RPMI7951 (cell line): ENCODE measurements at regions not wholly inside any gene's neighbourhood (a gene's known extent, or its start where the extent isn't known, plus 50 kb on each side); places are given as distances from the start of the nearest gene placed in this dataset.
"Not testable (repeated sequence)": the region's sequence is repeated elsewhere in the genome, so short reads cannot be mapped to it uniquely, and the experiment has no call there.

Source experiments
- DNase-seq: peaks from one replicate; pipeline ENCODE4 v3.0.0-alpha.2; 2012; ENCODE audit warnings: low read depth

DNA sequence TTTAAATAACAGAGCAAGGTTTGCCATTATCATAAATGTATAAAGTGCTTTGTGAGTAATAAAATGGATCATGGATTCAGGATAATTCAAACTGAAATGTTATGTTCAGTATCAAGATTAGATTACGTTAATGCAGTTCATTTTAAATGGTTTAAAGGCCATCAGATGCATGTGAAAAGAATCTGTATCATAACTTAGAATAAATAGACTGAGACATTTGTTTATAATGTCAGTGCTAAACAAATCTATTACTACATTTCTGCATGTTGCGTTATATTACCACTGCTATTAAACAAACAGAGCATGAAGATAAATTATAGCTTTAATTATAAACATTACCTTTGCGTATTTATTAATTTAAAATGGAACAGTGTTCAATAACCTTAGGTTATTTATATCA lies 160.2 kb downstream of the TOX3 start:
- DNase-seq, result no peak

DNA sequence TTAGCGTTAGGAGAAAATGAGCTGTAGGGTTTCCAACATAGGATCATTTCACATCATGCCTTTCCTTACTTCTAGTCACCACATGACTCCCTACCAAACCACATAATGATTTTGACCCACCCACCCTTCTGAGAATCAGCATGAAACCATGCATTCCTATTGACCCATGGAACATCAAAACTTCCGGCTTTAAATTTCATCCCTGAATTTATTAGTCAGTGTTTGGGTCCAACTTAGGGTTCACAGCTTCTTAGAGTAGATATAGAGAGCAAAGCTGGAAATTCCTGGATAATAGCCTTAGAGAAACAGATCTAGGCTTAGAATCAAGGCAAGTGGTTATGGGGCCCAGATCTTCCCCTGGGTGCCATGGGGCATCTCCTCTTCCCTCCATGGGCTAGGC lies 162.6 kb downstream of the TOX3 start:
- no peak for DNase-seq

DNA sequence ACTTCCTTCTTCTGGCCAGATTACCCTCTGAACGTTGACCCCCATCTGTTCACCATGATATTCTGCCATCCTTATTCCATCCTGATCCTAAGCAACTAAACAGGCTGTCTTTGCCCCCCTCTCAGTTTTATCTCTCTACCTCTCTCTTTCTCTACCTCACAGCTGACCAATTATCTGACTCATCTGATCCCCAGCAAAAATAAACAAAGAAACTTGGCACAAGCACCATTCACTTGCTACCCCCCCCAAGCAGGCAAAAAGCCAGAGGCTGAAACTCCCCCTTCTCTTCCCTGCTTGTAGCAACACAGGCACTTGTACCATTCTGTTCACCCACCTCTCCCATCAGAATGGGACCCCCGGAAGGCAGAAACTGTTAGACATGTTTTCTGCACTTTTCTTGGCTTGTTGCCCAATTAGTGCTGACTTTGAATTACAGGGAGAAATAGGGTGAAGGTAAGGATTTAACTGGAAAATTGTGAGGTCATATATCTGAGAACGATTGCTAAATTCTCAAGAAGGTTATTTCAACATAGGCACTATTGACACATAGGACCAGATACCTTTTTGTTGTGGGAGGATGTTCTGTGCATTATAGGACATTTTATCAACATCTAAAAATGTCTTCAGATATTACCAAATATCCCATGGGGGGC lies 163.2 kb downstream of the TOX3 start:
- no peak for DNase-seq

DNA sequence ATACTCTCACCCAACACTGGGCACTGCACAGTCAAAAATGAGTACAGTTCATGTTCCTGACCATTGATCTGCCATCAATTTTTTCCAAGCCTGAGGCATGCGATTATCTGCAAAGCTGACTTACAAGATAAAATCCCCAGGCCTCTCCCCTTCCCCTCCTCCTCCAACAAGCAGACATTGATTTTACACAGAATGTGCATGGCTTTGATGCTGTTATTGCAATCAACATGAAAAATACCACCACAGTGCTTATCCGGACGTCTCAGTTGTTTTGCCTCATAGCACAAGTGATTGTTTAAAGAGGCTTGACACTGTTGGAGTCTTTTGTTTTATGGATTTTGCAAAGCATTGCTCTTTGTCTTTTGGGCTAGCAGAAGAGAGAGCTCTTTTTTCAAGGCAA lies 163.8 kb downstream of the TOX3 start:
- DNase-seq, result no peak

DNA sequence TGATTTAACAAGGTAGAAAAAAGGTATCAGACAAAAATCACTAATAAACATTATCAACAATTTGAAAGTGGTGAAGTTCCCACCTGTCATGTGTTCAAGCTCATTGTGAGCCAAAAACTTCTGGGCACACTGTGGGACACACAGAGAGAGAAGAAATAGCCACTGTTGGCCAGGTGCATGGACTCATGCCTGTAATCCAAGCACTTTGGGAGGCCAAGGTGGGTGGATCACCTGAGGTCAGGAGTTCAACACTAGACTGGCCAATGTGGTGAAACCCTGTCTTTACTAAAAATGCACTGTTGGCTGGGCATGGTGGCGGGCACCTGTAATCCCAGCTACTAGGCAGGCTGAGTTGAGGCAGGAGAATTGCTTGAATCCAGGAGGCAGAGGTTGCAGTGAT lies 167.4 kb downstream of the TOX3 start:
- no peak for DNase-seq

DNA sequence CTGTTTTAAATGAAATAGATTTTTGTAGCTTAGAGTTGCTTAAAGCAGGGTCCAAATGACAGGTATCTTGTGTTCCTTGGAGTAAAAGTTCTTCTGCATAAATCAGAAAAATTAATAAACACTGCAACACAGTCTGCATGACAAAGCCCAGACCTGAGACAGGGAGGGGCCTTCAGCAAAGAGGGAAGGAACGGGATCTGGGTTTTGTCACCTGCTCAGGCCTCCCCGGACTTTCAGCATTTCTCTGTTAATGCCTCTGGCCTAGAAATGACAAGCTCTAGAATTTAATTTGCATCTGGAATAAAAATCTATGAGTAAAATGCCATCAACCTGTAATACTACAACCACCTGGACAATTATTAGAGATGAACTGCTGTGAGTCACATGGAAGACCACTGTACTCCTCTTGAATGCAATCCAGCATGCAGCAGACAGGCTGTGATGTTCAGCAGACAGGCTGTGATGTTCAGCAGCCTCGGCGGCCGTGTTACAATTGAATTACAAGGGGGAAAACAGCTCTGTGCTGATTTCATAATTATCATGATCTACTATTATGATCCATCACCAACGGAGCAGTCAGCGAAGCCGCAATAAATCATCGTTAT lies 170.2 kb downstream of the TOX3 start:
- DNase-seq, result no peak

DNA sequence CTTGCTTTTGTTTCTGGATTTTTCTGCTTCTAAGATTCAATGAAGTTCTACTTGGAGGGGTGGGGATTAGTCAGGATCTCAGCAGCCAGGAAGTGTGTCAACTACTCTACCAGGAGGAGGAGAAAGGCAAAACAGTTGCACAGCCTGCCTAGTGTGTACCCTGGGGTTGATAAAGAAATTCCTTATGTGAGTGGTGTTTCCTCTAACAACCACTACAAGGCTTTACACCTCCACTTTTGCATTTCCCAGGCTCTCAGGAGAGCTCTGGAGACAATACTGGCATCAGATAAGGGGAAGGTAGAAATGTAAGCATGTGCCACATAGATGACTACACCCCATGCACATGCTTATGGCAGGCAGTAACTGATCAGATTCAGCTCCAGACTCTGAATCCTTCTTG lies 174.6 kb downstream of the TOX3 start:
- no peak for DNase-seq

DNA sequence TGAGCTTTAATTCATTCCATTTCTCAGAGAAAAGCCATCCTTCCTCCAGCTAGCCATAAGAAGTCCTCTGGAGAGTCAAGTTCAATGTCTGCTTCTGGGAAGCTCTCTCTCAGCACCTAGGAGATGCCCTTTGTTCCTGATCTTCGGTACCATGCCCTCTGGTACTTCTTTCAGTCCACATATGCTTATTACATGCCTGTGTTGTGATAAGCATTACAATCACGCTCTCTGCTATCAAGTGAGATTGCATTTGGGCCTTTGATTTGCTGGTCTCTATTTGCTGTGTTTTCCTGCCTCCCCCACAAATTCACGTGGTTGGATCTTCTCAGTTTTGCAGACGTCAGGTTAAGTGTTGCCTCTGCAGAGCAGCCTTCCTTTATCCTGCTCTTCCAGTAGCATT lies 178.1 kb downstream of the TOX3 start:
- no peak for DNase-seq

DNA sequence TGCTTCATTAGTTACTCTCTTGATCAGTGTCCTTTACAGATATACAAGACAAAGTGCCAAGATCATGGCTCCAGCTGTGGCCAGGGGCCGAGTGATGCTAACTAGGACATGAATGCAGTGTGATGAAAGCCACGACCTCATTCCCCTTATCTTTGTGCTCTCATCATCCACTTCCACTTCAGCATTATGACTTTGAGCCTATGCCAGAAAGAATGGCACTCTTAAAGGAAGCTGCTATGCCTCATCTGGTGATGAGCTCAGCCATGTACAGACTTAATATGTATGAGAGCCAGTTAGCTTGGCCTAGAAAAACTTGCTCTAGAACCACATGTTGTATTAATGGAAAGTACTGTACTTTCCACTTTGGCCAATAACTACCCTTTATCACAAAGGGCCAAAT lies 179.1 kb downstream of the TOX3 start:
- no peak for DNase-seq

DNA sequence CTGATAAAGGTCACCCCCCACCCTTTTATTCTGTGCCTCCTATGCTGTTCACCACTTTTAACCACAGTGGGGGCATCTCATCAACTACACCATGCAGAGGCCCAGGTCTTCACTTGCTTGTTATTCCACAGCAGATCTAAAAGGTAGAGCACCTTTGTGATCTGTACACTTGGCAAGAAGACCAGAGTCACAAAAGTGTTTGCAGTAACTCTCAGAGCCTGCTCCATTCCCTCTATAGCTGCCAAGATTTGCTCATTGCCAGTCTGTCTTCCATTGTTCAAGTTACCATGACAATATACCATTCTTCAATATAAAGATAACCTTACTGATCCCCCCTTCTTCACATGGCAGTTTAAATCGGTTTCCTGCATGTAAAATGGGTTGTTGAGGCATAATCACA lies 180.0 kb downstream of the TOX3 start:
- DNase-seq, result no peak

DNA sequence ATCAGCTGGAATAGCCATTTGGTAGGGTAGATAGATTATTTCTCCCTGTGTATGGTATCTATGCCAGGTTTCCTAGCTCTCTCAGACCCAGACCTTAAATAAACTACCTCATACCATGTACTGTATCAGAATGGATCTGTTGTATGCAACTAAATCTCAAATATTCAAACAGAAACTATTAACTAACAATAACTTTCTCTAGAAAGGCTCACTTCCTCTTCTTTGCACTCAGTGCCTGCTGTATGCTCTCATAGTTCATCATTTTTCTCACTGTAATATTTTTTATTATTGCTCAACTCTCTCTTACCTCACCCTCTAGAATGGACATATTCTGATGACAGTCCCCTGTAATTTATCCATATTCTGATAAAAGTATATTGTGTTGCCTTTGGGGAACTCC lies 182.4 kb downstream of the TOX3 start:
- DNase-seq, result no peak

DNA sequence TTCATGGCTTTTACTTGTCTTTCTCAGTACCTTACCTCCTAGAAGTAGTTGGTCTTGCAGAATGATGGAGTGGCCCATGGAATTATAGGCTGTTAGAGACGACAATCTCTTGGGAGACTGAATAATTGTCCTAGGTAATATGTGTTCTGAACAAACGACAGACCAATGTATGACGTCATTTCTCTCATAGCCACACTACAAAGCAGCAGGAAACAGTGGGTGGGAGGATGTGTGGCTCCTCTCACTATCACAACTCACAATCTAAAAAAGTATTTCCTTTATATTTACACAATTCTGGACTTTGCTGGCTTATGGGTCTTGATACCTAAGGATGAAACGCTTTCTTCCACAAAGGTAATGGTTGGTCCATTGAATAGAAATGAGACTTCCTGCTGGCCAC lies 183.9 kb downstream of the TOX3 start:
- no peak for DNase-seq

DNA sequence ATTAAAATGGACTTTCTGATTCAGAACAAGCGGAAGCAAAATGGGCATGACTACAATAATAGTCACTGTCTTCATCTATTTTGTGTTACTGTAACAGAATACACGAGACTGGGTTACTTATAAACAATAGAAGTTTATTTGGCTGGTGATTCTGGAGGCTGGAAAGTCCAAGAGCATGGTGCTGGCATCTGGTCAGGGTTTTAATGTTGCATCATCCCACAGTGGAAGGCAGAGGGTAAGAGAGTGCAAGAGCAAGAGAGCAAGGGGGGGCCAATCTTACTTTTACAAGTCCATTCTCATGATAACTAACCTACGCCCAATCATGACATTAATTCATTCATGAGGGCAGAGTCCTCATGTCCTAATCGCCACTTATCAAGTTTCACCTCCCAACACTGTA lies 189.2 kb downstream of the TOX3 start:
- no peak for DNase-seq

DNA sequence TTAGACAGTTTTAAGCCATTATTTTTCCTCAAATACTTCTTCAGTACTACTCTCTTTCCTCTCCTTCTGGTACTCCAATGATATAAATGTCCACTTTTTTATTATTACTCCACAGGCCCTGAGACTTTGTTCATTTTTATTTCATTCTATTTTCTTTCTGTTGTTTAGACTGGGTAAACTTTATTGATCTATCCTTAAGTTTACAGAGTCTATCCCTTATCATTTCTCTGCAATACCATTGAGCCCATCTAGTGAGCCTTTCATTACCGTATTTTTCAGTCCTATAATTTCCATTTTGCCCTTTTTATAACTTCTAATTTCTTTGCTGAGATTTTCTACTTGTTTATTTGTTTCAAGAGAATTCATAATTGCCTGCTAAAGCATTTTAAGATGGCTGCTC lies 193.7 kb downstream of the TOX3 start:
- DNase-seq, result no peak

DNA sequence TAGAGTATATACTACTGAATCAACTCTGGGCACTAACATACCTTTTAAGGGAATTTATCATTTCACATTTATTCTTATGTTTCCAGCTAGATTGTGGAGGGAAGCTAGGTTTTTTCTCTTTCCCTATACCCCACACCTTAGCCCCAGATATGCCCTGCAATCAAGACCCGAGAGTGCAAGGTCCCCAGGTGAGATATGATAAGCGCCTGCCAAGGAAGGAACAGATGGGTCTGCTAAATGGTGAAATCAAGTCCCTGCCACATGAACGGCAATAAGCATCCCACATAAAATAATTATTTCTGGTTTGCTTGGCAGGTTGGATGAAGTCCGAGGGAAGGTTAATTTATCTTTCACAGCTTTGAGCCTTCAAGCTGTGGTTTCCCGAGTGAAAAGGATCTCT lies 195.5 kb downstream of the TOX3 start:
- no peak for DNase-seq

DNA sequence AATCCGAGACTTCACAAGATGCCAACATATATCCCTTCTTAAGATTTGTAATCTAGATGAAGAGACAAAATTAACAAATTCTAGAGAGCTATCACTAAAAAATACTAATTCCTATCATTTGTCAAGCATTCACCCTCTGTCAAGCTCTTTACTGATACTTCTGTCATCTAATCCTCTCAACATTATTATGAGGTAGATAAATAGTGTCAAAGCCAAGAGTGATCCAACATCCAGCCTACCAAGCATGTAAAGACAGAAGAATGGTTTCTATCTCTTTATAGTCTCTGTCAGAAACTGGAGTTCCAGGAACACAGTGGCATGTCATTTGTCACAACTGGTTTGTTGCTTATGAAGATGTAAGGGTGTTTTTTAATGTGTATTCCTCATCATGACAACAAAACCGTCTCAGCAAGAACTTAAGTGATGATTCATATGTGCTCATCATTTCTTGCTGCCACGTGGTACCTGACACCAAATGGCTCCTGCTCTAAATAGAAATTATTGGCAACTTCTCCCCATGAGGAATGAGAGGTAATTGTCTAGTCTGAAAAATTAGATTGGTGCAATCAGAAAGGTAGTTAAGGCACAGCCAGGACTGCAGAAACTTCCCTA lies 196.8 kb downstream of the TOX3 start:
- DNase-seq, result no peak

DNA sequence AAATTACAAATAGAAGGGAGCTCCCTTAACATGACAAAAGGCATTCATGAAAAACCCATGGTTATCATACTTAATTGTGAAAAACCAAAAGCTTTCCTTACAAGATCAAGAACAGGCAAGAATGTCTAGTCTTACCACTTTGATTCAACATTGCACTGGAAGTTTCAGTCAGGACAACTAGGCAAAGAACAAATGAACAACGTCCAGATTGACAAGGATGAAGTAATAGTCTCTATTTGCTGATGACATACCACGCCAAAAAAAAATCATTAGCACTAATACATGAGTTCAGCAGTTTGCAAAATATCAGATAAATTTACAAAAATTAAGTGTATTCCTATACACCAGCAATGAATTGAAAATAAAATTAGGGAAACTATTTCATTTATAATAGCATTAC lies 200.2 kb downstream of the TOX3 start:
- DNase-seq, result no peak

DNA sequence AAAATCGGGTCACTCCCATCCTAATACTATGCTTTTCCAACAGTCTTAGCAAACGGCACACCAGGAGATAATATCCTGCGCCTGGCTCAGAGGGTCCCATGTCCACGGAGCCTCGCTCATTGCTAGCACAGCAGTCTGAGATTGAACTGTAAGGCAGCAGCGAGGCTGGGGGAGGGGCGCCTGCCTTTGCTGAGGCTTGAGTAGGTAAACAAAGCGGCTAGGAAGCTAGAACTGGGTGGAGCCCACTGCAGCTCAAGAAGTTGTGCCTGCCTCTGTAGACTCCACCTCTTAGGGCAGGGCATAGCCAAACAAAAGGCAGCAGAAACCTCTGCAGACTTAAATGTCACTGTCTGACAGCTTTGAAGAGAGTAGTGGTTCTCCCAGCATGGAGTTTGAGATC lies 213.3 kb downstream of the TOX3 start:
- DNase-seq, result not testable (repeated sequence)

DNA sequence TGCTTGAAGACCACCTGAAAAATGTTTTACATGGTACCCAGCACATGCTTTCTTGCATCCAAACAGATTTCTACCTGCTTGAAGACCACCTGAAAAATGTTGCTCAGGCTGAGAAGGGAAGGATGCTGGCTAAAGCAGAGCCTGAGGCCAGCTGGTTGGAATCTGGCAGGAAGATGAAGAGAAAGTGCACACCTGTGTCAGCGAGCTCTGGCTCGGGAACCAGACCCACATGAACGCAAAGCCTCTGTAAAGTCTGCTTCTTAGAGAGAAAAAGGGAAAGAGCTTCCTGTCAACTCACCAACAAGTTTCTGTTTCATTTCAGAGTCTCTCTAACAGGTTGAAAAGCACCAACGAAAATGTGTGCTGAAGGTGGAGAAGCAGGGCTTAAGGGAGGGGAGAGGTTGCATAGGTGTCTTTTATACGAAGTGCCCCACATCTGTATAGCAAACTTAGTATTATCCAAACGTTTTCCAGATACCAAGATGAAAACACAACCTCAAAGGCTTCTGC lies 226.0 kb downstream of the TOX3 start:
- DNase-seq, result no peak

DNA sequence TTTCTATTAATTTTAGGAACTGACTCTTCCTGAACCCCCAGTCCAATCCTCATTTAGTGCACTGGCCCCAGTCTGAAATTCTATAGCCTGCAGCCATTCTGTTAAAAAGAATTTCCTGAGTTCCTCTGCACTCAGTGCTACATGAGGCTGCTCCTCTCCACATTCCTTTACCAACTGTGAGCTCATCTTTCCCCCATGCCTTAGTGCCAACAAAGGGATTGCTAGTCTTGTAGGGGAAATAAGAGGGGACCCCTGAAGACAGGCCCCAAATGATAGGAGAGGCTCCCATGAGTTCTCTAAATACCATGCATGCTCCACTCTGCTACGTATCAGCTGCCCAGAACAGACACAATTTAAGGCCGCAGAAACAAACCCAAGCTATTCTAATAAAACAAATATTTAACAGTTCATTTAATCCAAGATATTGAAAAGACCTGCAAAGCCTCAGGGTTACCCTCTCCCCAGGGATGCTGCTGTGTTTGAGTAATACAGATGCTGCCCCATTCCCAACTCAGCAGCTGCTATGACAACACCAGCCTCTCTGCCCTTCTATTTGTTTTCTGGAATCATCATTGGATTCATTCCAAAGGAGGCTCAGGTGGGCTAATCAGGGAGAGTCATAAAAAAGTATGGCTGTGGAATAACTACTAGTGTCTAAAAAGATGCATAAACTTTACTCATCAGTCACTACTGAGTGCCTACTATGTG lies 228.5 kb downstream of the TOX3 start:
- DNase-seq, result no peak

DNA sequence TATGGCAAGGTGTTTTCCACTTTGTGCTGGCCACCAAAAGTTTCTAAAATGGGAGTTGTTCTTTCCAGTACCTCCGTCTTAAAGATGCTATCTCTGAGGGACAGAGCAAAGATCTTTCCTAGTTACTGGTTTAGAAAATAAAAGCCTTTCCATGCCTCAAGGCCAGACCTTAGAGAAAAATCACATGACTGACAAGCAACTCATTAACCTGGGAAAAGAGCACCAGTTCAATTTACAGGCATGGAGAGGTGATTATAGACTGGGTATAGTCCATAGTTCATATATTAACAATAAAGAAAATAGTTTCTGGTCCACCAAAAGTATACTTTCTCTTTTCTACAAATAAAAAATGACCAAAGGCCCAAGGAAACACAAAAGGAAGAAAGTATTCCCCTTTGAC lies 230.7 kb downstream of the TOX3 start:
- no peak for DNase-seq

DNA sequence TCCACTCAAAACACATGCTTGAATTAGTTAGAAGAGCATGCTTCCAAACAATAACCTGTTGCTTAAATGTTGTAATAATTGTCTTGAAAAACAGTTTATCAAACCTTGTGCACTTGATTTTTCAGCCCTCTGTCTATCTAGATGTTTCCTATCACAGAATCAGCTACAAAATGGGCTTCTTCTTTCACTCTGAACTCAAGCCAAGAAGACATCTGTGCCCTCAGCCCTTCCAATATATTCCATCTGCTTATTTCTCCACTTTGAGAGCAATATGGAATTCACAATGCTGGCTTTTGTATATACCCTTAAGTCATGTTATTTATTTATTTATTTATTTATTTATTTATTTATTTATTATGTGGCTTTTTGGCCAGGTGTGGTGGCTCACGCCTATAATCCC lies 234.2 kb downstream of the TOX3 start:
- DNase-seq, result no peak
